Retinal pigment epithelial cell (primary cell): ENCODE measurements at regions not wholly inside any gene's neighbourhood (a gene's known extent, or its start where the extent isn't known, plus 50 kb on each side); places are given as distances from the start of the nearest gene placed in this dataset.

Experiments used
- DNase-seq: peaks from one replicate; pipeline ENCODE4 v3.0.0-alpha.2; 2010; ENCODE audit warnings: low read depth
- H3K4me3 ChIP-seq: 2 replicates; pipeline ENCODE4 v1.5.1; 2011; ENCODE audit warnings: mild to moderate bottlenecking, low read length, control low read depth, moderate library complexity
- TF ChIP-seq, protein P1 (sequence below): conservative IDR thresholded peaks from 2 replicates; pipeline ENCODE4 v1.5.1; 2011; ENCODE audit warnings: low read depth, low read length, control low read depth, inconsistent platforms

DNA sequence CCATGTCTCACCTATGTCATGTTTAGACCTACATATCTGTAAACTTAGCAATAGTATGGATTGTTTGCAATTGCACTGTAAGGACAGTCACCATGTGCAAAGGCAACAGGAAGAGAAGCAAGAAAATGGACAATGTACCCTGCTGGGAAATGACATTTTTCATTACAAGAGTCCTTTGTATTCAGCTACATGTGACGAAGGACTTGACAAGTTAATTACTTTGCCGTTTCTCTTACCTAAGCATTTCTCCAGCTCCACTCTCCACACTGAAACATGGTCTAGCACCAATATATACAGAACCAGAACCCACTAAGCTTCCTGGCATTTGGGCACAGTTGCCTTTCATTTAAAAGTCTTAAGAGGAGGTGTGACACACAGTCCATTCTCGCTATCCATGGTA lies 76.6 kb upstream of the PFKP start:
- TF ChIP-seq, protein P1, sequence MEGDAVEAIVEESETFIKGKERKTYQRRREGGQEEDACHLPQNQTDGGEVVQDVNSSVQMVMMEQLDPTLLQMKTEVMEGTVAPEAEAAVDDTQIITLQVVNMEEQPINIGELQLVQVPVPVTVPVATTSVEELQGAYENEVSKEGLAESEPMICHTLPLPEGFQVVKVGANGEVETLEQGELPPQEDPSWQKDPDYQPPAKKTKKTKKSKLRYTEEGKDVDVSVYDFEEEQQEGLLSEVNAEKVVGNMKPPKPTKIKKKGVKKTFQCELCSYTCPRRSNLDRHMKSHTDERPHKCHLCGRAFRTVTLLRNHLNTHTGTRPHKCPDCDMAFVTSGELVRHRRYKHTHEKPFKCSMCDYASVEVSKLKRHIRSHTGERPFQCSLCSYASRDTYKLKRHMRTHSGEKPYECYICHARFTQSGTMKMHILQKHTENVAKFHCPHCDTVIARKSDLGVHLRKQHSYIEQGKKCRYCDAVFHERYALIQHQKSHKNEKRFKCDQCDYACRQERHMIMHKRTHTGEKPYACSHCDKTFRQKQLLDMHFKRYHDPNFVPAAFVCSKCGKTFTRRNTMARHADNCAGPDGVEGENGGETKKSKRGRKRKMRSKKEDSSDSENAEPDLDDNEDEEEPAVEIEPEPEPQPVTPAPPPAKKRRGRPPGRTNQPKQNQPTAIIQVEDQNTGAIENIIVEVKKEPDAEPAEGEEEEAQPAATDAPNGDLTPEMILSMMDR: no peak
- no peak for DNase-seq
- H3K4me3 ChIP-seq: no peak overlapping the region

DNA sequence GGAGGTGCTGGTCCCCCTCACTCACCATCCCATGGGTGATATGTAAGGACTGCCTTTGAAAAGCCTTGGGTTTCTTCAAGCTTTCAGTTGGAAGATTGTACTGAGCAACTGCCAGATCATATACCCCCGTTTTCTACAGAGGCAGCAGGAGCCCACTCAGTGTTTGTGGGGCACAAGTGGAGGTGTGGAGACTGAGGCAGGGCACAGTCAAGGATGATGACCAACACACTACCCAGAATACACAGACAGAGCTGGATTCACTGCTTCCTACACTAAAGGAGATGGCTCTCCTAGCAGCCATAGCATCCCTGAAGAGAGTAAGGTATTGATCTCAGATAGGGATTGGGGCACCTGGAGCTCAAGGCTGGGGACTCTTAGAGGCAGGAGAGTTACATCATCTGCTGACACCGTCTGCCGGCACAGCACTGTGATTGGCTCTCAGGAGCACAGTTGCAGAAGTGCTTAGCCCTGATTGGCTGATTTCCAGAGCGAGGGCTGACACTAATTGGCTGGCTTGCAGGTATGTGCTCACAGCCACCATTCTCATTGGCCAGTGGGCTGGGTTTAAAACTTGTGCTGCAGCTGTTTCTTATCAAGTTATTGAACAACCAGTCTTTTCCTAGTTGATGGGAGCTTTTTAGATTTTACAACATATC lies 77.9 kb upstream of the PFKP start:
- TF ChIP-seq, protein P1: no peak
- no peak overlapping the region for H3K4me3 ChIP-seq

DNA sequence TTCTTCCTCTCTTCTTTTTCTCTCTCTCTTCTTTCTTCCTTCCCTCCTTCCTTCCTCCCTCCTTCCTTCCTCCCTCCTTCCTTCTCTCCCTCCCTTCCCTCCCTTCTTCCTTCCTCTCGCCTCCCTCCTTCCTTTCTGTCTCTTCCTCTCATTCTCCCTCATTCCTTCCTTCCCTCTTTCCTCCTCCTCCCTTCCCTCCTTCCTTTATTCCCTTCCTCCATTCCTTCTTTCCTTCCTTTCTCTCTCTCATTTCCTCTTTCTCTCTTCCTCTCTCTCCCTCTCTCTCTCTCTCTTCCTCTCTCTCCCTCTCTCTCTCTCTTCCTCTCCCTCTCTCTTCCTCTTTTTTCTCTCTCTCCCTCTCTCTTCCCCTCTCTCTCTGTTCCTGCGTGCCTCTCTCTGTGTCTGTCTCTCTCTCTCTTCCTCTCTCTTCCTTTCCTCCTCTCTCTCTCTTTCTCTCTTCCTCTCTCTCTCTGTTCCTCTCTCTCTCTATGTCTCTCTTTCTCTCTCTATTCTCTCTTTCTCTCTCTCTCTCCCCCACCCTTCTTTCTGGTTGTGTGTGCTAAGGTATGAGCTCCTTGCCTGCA lies 80.1 kb upstream of the PFKP start:
- TF ChIP-seq, protein P1: no peak
- no peak overlapping the region for H3K4me3 ChIP-seq
- no peak for DNase-seq

More for the DNA sequence above, 77.9 kb upstream of the PFKP start:
- DNase-seq: no peak

GRCh38 chr10:2986391-2986801 lies 81.0 kb upstream of the PFKP start:
- DNase-seq: no peak
- TF ChIP-seq, protein P1: no peak
- no peak overlapping the region for H3K4me3 ChIP-seq

DNA sequence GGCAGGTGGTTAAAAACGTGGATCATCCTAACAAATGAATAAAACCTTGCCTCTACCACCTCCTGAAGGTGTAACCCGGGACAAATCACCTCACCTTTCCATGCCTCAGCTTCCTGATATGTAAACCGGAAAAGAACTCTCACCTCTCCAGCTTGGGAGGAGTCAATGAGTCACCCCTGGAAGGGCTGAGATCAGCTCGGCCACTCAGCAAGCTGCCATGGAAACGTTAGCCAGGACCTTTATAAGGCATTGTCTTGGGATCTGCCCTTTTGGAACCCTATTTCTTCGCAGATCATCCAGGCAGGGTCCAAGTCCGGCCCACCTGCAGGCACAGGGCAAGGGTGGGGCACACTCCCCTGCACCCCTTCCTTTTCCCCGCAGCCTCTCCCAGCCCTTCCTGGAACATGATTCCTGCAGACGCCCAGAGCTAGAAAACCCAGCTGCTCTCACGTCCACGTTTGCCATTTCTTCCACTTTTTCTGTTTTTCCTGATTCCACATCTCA lies 81.6 kb upstream of the PFKP start:
- no peak for DNase-seq
- no peak overlapping the region for H3K4me3 ChIP-seq
- TF ChIP-seq, protein P1: no peak

- TF ChIP-seq, protein P1: no peak
- H3K4me3 ChIP-seq: no peak overlapping the region
- no peak for DNase-seq
These were observed 82.7 kb upstream of the PFKP start for GRCh38 chr10:2984682-2985081.

DNA sequence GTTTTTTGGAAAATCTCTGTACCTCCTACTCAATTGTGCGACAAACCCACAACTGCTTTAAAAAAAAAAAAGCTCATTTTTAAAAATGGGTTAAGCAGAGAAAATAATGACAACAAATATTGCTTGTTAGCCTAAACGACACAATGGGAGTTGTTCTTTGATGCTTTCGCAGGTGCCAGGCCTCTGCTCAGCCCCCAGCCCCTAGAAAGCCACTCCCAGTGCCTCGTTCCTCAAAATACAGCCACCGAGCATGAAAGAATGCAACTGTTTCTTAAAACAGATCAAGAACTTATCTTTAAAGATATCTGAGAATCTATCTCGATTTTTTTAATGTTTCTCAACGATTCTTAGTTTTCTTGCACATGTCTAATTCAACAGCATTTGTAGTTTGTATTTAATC lies 85.2 kb upstream of the PFKP start:
- H3K4me3 ChIP-seq: no peak overlapping the region
- no peak for DNase-seq
- TF ChIP-seq, protein P1: no peak
